ENCODE measurements at regions not wholly inside any gene's neighbourhood (a gene's known extent, or its start where the extent isn't known, plus 50 kb on each side); places are given as distances from the start of the nearest gene placed in this dataset.

- TF ChIP-seq CTCF (IDR thresholded peaks at IDR 0.05; ENCODE audit: low read depth, low read length) (no peak), POLR2A (IDR thresholded peaks at IDR 0.05; ENCODE audit: extremely low read depth, insufficient read length) (no peak)
Observed at GRCh38 chr12:16090974-16091373, 179.8 kb downstream of the DERA start.
